GDM1 (cell line): ENCODE measurements at regions not wholly inside any gene's neighbourhood (a gene's known extent, or its start where the extent isn't known, plus 50 kb on each side); places are given as distances from the start of the nearest gene placed in this dataset.
"Not testable (repeated sequence)": the region's sequence is repeated elsewhere in the genome, so short reads cannot be mapped to it uniquely, and the experiment has no call there.

Experiments used
- DNase-seq: peaks from one replicate; lab custom pipeline; 2025; lab: John Stamatoyannopoulos, UW

GRCh38 chr9:73869264-73869663 is 627.9 kb upstream of the RORB start:
- DNase-seq: peak; percentile 53

DNA sequence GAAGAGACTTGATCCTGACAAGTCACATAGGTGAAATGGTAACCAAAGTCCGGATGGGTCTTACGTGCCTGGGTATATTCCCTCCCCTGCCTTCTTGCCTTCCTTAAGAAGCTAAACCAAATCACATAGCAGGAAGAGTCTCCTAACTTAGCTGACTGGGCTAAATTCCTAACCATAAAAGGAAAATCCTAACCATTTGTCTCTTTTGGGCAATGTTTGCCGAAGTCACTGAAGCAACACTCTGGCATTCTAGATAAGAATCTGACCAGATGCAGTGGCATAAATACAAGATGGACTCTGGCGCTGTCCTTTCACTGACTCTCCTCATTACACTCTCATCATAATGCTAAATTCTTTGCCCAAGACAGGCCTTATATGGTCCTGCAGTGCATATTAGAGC is 625.5 kb upstream of the RORB start:
- DNase-seq: no peak

DNA sequence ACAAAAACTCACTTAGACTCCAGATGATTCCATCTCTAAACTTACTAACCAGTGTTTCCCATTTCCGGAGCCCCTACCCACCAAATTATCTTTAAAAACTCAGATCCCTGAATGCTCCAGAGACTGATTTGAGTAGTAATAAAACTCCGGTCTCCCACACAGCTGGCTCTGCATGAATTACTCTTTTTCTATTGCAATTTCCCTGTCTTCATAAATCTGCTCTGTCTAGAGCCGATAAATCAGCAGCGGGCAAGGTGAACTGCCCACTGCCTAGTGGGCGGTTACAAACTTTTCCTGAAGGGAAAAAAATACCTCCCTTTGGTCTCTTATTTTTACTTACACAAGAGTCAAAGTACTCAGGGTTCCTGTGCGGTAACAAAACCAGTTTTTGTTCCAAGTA is 624.4 kb upstream of the RORB start:
- no peak for DNase-seq

GRCh38 chr9:73880101-73880500 is 617.0 kb upstream of the RORB start:
- no peak for DNase-seq

GRCh38 chr9:73889023-73889422 is 608.1 kb upstream of the RORB start:
- DNase-seq: no peak

DNA sequence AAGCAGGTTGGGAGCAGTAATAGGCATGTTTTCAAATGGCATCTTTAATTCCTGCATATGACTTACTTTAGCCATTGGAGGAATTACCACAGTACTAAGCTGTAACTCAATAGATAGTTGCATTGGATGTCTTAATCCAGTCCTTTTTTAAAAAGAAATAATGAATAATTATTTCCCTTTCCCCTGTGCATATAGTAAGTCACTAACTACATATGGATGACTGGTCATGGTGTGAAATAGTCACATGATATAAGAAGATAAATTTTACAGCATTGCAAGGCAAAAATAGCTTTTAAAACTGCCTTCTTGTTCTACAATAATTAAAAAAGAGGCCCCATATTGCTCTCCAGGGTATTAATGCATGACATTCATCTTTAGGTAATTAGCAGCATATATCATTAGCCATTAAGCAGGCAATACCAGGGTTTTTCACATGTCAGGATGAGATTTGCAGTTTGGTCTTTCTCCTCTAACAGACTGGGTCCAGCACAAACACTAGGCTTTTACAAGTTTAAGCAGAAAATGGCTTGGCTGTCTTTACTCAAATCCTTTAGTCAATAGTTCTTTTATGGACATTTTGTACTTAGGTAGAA is 606.4 kb upstream of the RORB start:
- DNase-seq: no peak

DNA sequence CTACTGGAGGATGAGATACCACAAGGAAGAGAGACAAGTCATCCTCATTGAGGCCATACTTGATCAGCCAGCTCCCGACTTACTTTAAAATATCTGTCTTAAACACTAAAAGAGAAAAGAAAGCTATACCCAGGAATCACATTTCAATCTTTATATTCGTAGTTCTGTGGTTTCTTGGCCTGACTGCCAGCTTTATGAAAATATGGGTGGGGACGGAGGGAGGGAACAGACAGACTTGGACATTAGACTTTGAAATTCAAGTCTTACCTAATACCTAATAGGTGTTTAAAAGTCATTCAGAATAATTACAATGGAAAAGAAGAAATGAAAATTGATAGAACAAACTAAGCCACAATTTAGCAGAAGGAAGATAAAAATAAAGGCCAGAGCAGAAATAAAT is 604.8 kb upstream of the RORB start:
- DNase-seq: no peak

- no peak for DNase-seq
Measured at GRCh38 chr9:73893230-73893629, 603.9 kb upstream of the RORB start.

DNA sequence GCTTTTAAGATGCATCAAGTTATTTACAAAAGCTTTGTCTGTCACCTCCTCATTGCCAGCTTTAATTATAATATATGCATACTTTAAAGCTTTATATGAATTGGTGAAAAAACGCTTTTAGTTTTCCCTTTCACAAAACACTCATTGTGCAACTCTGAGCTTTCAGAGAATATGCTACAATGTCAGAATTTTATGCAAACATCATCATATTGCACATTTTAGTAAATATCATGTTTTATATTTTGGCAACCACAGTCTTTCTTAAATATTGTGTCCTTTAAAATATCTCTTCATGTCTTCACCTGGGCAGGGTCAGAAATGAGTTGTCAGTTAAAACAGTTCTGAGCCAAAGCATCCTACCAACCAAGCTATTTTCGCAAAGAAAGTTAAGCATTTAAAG is 601.1 kb upstream of the RORB start:
- DNase-seq: no peak

DNA sequence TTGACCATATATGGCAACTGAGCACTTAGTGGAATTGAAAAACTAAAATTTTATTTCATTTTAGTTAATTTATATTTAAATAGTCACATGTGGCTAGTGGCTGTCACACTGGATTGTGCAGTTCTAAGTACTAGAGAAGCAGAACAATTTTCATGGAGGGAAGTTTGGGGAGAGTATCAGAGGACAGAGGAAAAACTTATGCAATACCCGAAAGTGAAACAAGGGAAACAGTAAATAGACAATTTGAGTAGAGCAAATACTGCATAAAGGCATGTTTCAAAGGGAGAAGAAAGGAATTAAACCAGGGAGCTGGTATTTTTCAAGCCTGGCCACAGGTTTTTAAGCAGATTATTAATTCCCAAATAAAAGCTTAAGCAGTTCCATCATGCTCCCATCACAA is 590.5 kb upstream of the RORB start:
- no peak for DNase-seq

DNA sequence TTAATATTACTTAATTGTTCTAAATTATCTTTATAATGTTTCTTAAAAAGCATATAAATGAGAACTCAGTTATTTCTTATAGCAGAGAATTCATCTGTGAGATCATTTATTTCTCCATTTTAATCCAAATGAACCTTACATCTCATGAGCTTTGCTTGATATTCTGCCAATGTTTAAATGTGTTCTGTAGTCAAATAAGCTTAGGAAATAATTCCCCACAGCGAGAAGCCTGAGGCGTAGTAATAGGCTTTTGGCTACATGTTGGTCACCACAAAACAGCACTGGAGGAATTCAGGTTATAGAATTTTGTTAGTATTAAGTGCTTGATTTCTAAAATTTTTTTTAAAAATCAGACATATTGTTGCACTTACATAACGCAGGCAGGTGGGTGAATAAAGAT is 585.3 kb upstream of the RORB start:
- no peak for DNase-seq

GRCh38 chr9:73916016-73916673 is 581.0 kb upstream of the RORB start:
- DNase-seq: no peak

- no peak for DNase-seq
Measured at GRCh38 chr9:73919712-73920111, 577.4 kb upstream of the RORB start.

DNA sequence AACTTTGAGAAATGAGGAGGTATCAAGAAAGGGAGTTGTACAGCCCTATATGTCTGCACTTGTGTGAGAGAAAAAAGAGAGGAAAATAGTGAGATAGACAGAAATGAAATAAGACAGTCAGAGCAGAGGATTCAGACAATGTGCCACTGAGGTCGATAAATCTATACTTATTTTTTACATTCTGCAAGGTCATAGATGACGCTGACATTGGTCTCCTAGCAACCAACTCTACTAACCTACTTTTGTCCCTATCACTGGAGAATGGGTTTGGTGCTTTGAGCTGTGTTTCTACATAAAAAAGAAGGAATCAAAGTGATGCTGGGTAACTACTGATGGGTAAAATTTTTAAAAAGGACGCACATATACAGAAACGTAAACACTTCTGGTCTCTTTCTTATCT is 573.3 kb upstream of the RORB start:
- DNase-seq: no peak

DNA sequence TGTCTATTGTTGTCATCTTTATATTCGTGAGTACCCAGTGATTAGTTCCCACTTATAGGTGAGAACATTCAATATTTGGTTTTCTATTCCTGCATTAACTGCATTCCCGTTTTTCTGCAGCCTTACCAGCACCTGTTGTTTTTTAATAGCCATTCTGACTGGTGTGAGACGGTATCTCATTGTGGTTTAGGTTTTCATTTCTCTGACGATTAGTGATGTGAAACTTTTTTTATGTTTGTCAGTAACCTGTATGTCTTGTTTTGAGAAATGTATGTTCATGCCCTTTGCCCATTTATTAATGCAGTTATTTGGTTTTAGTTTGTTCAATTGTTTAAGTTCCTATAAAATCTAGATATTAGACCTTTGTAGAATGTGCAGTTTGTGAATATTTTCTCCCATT is 546.0 kb upstream of the RORB start:
- no peak for DNase-seq

- DNase-seq: no peak
Measured at GRCh38 chr9:73962792-73963191, 534.3 kb upstream of the RORB start.

DNA sequence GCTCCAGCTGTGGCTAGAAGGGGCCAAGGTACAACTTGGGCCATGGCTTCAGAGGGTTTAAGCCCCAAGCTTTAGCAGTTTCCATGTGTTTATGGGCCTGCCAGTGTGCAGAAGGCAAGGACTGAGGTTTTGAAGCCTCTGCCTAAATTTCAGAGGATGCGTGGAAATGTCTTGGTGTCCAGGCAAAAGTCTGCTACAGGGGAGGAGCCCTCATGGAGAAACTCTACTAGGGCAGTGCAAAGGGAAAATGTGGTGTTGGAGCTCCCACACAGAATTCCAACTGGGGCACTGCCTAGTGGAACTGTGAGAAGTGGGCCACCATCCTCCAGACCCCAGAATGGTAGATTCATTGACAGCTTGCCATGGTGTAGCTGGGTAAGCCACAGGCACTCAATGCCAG is 527.2 kb upstream of the RORB start:
- DNase-seq: no peak

GRCh38 chr9:73976424-73976823 is 520.7 kb upstream of the RORB start:
- DNase-seq: not testable (repeated sequence)

DNA sequence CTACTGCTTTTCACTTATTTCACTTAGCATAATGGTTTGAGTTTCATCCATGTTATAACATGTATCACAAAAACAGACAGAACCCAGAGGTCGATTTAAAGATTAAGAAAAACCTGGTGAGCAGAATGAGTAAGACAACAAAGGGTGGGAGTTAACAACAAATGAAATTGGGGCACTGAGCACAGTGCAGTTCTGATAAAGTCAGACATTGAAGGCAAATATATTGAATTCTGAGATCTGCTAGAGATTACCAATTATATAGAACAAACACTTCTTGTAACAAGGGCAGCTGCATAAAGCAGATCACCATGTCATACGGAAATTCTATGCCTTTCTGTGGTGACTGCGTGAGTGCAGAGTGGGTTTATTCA is 517.3 kb upstream of the RORB start:
- DNase-seq: no peak

- DNase-seq: no peak
Measured at GRCh38 chr9:73980754-73981153, 516.4 kb upstream of the RORB start.

DNA sequence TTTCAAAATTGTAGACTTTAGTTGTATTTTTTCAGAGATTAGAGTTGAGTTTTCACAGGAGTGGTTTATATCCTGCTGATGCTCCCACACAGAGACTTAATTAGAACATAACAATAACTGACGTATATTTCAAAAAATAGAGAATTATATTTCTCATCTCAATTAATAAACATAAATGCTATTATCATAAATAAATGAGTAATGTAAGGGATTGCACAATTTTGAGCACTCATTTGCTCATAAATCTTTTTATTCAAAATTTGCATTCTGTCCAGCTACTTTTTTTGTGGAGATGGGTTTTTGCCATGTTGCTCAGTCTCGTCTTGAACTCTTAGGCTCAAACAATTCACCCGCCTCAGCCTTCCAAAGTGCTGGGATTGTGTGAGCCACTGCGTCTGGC is 515.7 kb upstream of the RORB start:
- DNase-seq: no peak

GRCh38 chr9:73995836-73996235 is 501.3 kb upstream of the RORB start:
- DNase-seq: no peak

- DNase-seq: no peak
Measured at GRCh38 chr9:73996844-73997243, 500.3 kb upstream of the RORB start.

DNA sequence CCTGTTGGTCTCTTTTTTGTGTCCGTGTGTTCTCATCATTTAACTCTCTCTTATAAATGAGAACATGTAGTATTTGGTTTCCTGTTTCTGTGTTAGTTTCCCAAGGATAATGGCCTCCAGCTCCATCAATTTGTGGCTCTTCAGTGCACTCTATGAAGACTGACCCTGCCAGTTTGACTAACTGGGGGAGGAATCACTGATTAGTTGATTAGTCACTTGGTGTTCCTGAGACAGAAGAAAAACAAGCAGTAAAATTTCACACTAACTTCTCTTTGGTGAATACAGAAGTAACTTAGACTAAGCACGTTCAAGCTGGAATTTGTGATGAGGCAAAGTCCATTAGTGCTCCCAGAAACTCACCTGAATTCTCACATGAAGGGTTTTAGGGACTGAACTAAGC is 495.8 kb upstream of the RORB start:
- DNase-seq: no peak
